ENCODE measurements at regions not wholly inside any gene's neighbourhood (a gene's known extent, or its start where the extent isn't known, plus 50 kb on each side); places are given as distances from the start of the nearest gene placed in this dataset.

DNA sequence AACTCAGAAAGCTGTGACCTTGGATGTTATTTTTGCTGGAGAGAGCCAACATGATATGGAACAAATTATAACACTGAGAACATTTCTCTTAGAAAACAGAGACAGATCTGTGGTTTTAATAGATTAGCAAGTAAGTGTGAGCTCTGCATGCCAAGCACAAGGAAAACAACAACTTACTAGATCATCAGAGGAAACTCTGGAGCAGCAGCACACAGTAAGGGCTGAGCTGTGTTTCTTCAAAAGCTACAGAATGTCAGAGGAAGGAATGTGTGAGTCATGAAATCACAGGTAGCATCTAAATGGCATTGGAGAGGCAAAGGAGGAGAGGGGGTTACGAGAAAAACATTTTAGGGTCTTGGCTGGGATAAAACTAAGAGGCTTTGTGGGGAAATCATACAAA, 283.4 kb upstream of the FZD8 start:
- TF ChIP-seq CTCF (conservative IDR thresholded peaks at IDR 0.05; ENCODE audit: low read length) (no peak), EZH2phosphoT487 (IDR thresholded peaks at IDR 0.05; ENCODE audit: borderline replicate concordance) (no peak)

Data from Loucy (cell line).